Loucy (cell line): ENCODE measurements at regions not wholly inside any gene's neighbourhood (a gene's known extent, or its start where the extent isn't known, plus 50 kb on each side); places are given as distances from the start of the nearest gene placed in this dataset.

Experiments
- H2AFZ ChIP-seq: fragments of 200-600 bp; sonication (generic); 2 replicates; pipeline ENCODE4 v1.6.0; 2016; ENCODE audit warnings: antibody characterized with exemption, mild to moderate bottlenecking, low read length, moderate library complexity
- H3F3A ChIP-seq: fragments of 200-600 bp; 2 replicates; pipeline ENCODE4 v1.6.0; 2016; ENCODE audit warnings: antibody characterized with exemption, low read depth, mild to moderate bottlenecking
- H3K27me3 ChIP-seq: fragments of 200-600 bp; sonication (generic); 2 replicates; pipeline ENCODE4 v1.6.1; 2014; ENCODE audit warnings: low read length, mild to moderate bottlenecking; ENCODE audit not compliant: insufficient read depth, poor library complexity, severe bottlenecking
- H3K36me3 ChIP-seq: fragments of 200-600 bp; sonication (generic); 2 replicates; pipeline ENCODE4 v1.6.1; 2016; ENCODE audit warnings: low read length; ENCODE audit not compliant: insufficient read depth
- H3K4me1 ChIP-seq: fragments of 200-600 bp; sonication (generic); 2 replicates; pipeline ENCODE4 v1.5.1; 2014; ENCODE audit warnings: low read length, mild to moderate bottlenecking; ENCODE audit not compliant: insufficient read depth, poor library complexity, severe bottlenecking
- H3K4me2 ChIP-seq: fragments of 200-600 bp; sonication (generic); 2 replicates; pipeline ENCODE4 v1.6.0; 2014; ENCODE audit warnings: antibody characterized with exemption, low read length, low read depth, mild to moderate bottlenecking; ENCODE audit not compliant: poor library complexity, severe bottlenecking
- H3K4me3 ChIP-seq: fragments of 200-600 bp; sonication (generic); 2 replicates; pipeline ENCODE4 v1.5.1; 2014; ENCODE audit warnings: low read length, mild to moderate bottlenecking, mixed read lengths; ENCODE audit not compliant: poor library complexity, severe bottlenecking
- H3K79me2 ChIP-seq: fragments of 200-600 bp; sonication (generic); 2 replicates; pipeline ENCODE4 v1.6.1; 2014; ENCODE audit warnings: low read length; ENCODE audit not compliant: insufficient read depth
- H3K9ac ChIP-seq: fragments of 200-600 bp; sonication (generic); 2 replicates; pipeline ENCODE4 v1.6.0; 2014; ENCODE audit warnings: mild to moderate bottlenecking, low read depth, low read length, moderate library complexity; ENCODE audit not compliant: poor library complexity, severe bottlenecking
- H3K9me2 ChIP-seq: fragments of 200-600 bp; sonication (generic); replicated peaks from 2 replicates; pipeline ENCODE4 v1.6.1; 2016; ENCODE audit warnings: low read depth, low read length, mixed read lengths
- H3K9me3 ChIP-seq: fragments of 200-600 bp; sonication (generic); 2 replicates; pipeline ENCODE4 v1.6.1; 2014; ENCODE audit warnings: mild to moderate bottlenecking, antibody characterized with exemption, low read length, low read depth; ENCODE audit not compliant: insufficient read depth
- H4K20me1 ChIP-seq: fragments of 200-600 bp; sonication (generic); 2 replicates; pipeline ENCODE4 v1.6.0; 2014; ENCODE audit warnings: antibody characterized with exemption, low read length, mild to moderate bottlenecking; ENCODE audit not compliant: insufficient read depth, poor library complexity, severe bottlenecking
- EZH2phosphoT487 ChIP-seq: fragments of 200-600 bp; IDR thresholded peaks from 2 replicates; pipeline ENCODE4 v1.6.1; 2018; ENCODE audit warnings: antibody characterized with exemption, mild to moderate bottlenecking, moderate library complexity, borderline replicate concordance
- TF ChIP-seq, protein P1 (sequence below): fragments of 200-600 bp; sonication (generic); conservative IDR thresholded peaks from 2 replicates; pipeline ENCODE4 v1.5.1; 2014; ENCODE audit warnings: mild to moderate bottlenecking, antibody characterized with exemption, low read length

DNA sequence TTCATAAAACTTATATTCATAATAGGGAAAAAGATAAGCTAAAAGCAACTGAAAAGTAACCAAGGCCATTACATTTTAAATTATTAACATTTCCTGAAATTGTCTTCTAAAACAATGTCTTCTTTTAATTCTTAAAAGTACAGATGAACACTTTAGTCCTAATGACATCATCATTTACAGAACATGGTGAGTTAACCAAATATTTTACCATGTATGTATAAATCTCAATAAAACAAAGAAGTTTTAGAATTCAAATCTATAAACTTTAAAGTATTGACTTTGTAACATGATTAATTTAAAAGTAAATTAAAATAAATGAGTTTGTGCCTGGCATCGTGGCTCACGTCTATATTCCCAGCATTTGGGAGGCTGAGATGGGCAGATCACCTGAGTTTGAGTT, 125.9 kb upstream of the PRSS16 start:
- H3K27me3 ChIP-seq, result no peaks in the 10 kb centered on the region
- no peaks in the 10 kb centered on the region for H3F3A ChIP-seq
- H4K20me1 ChIP-seq, result no peaks in the 10 kb centered on the region
- no peaks in the 10 kb centered on the region for H3K36me3 ChIP-seq
- H3K79me2 ChIP-seq, result no peaks in the 10 kb centered on the region
- no peak overlapping the region for H3K4me3 ChIP-seq
- TF ChIP-seq, protein P1, sequence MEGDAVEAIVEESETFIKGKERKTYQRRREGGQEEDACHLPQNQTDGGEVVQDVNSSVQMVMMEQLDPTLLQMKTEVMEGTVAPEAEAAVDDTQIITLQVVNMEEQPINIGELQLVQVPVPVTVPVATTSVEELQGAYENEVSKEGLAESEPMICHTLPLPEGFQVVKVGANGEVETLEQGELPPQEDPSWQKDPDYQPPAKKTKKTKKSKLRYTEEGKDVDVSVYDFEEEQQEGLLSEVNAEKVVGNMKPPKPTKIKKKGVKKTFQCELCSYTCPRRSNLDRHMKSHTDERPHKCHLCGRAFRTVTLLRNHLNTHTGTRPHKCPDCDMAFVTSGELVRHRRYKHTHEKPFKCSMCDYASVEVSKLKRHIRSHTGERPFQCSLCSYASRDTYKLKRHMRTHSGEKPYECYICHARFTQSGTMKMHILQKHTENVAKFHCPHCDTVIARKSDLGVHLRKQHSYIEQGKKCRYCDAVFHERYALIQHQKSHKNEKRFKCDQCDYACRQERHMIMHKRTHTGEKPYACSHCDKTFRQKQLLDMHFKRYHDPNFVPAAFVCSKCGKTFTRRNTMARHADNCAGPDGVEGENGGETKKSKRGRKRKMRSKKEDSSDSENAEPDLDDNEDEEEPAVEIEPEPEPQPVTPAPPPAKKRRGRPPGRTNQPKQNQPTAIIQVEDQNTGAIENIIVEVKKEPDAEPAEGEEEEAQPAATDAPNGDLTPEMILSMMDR, result no peak
- no peak for TF ChIP-seq EZH2phosphoT487
- no peak overlapping the region for H3K4me2 ChIP-seq
- no peaks in the 10 kb centered on the region for H3K9me3 ChIP-seq
- H3K9me2 ChIP-seq, result no peaks in the 10 kb centered on the region
- H3K4me1 ChIP-seq, result peaks cover 14% of the 10 kb centered on the region
- no peak overlapping the region for H2AFZ ChIP-seq
- no peak overlapping the region for H3K9ac ChIP-seq

DNA sequence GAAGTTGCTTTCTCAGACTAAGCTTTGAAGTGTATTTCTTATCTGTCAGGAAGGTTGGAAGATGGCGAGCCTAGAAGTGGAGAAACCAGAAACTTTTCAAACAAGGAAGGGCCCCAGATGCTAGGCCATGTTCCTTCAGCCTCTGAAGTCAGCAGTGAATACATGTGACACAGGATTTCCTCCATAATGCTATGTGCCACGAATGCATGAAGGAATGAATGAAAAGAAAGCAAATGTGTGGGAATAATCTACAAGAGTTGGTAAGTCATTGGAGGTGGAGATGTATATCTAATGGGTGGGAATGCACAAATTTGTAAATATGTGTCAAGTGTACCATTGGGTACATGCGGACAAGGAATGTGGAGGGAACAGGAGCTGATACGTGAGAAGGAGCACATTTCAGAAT, 123.2 kb upstream of the PRSS16 start:
- Histone ChIP-seq H4K20me1 (no peaks in the 10 kb centered on the region), H3F3A (no peaks in the 10 kb centered on the region), H3K4me1 (peaks cover 37% of the 10 kb centered on the region), H3K27me3 (no peaks in the 10 kb centered on the region), H3K4me2 (no peak overlapping the region), H2AFZ (no peak overlapping the region), H3K79me2 (no peaks in the 10 kb centered on the region; the same call in 1 of the 2 replicates), H3K9me3 (no peaks in the 10 kb centered on the region), H3K9me2 (no peaks in the 10 kb centered on the region), H3K36me3 (no peaks in the 10 kb centered on the region), H3K4me3 (no peak overlapping the region), H3K9ac (no peak overlapping the region)
- TF ChIP-seq, protein P1, result no peak
- TF ChIP-seq EZH2phosphoT487, result no peak

DNA sequence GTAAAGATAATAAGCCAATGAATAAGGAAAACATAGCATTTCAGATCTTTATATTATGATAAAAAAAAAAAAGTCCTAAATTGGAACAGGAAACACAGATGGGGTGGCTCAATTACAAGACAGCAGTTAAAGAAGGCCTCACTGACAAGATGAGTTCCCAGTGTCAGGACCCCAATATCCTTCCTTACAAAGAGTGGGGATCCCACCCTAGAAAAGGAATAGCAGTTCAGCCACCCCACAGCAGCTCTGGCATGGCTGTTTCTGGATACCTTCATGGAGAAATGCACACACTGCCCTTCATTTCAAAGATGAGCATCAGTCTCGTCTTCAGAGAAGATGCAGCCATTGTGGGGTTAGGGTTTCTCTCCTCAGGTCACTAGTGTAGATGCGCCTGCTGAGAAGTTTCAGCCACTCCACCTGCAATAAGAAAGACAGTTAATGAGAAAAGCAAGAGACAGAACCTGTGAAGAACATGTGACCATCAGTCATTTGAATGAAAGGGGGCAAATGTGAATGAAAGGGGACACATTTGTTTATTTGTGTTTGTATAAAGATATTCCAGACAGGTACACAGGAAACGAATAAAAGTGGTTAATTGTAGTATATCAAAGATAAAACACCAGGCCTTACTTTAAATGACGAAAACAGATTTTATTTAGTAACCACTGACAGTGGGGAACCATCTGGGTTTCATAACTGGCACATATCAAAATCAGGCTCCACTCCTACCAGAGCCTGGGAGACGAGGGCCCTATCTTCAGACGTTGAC, 121.3 kb upstream of the PRSS16 start:
- Histone ChIP-seq H4K20me1 (no peaks in the 10 kb centered on the region), H3K9me2 (no peaks in the 10 kb centered on the region), H3K4me3 (peak overlapping the region; percentile 73), H3K27me3 (no peaks in the 10 kb centered on the region), H2AFZ (peak overlapping the region; percentile 93), H3K36me3 (no peaks in the 10 kb centered on the region), H3F3A (peaks cover 4% of the 10 kb centered on the region; the same call in 1 of the 2 replicates), H3K9ac (peak overlapping the region; percentile 100), H3K4me2 (peak overlapping the region; percentile 91), H3K4me1 (peaks cover 50% of the 10 kb centered on the region), H3K79me2 (peaks cover 12% of the 10 kb centered on the region), H3K9me3 (no peaks in the 10 kb centered on the region)
- TF ChIP-seq, protein P1, result no peak
- TF ChIP-seq EZH2phosphoT487, result no peak
